ENCODE measurements at regions not wholly inside any gene's neighbourhood (a gene's known extent, or its start where the extent isn't known, plus 50 kb on each side); places are given as distances from the start of the nearest gene placed in this dataset.

DNA sequence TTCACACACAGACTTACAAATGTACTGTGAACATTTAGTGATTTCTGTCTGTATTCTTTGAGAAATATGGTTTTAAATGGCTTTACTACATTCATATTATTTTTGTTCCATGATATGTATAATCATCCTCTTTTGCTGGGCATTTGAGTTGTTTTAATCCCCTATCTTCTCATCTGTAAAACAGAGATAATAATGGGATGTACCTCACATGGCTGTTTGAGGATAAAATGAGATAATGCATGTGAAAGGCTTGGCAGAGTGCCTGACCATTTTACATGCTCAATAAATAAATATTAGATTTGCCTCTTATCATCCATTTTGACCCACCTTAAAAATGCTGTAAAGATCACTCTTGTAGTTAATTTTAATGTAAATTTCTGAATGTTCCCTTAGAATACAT is 197.2 kb downstream of the C1orf94 start:
- TF ChIP-seq ZNF664 (tag by site-specific recombination; IDR thresholded peaks at IDR 0.05) (no peak), ZNF837 (tag by site-specific recombination; IDR thresholded peaks at IDR 0.05) (no peak), WT1 (tag by site-specific recombination; IDR thresholded peaks at IDR 0.05) (no peak), CTCF (tag by site-specific recombination; IDR thresholded peaks at IDR 0.05) (no peak), ZNF148 (tag by site-specific recombination; IDR thresholded peaks at IDR 0.05; ENCODE audit: borderline replicate concordance) (no peak), KLF7 (tag by site-specific recombination; IDR thresholded peaks at IDR 0.05; ENCODE audit: borderline replicate concordance) (no peak)
